ENCODE measurements at regions not wholly inside any gene's neighbourhood (a gene's known extent, or its start where the extent isn't known, plus 50 kb on each side); places are given as distances from the start of the nearest gene placed in this dataset.
"Not testable (repeated sequence)": the region's sequence is repeated elsewhere in the genome, so short reads cannot be mapped to it uniquely, and the experiment has no call there.

DNA sequence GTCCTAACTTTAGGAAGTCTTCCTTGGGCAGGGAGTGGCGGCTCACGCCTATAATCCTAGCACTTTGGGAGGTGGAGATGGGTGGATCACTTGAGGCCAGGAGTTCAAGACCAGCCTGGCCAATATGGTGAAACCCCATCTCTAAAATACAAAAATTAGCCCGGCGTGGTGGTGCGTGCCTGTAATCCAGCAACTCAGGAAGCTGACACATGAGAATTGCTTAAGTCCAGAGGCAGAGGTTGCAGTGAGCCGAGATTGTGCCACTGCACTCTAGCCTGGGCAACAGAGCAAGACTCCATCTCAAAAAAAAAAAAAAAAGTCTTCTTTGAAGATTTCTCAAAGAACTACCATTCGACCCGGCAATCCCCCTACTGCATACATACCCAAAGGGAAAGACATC, 50.0 kb upstream of the GPCPD1 start:
- DNase-seq (ENCODE audit: low read depth in 2 of 3, low spot score in 1 of 3) = not testable (repeated sequence)
